Smooth muscle cell (in vitro differentiated cells): ENCODE measurements at regions not wholly inside any gene's neighbourhood (a gene's known extent, or its start where the extent isn't known, plus 50 kb on each side); places are given as distances from the start of the nearest gene placed in this dataset.

Source experiments
- DNase-seq: peaks from one replicate; lab custom pipeline; 2025; ENCODE audit not compliant: unreplicated experiment; lab: John Stamatoyannopoulos, UW
- H2AFZ ChIP-seq: fragments of 200-600 bp; sonication (generic); 2 replicates; pipeline ENCODE4 v1.6.0; 2016; ENCODE audit warnings: antibody characterized with exemption, low read depth, mild to moderate bottlenecking
- H3F3A ChIP-seq: fragments of 200-600 bp; sonication (generic); 2 replicates; pipeline ENCODE4 v1.6.0; 2017; ENCODE audit warnings: antibody characterized with exemption, low read depth
- H3K27ac ChIP-seq: fragments of 200-600 bp; sonication (generic); 2 replicates; pipeline ENCODE4 v1.5.1; 2016; ENCODE audit warnings: low read depth, mild to moderate bottlenecking
- H3K27me3 ChIP-seq: fragments of 200-600 bp; sonication (generic); 2 replicates; pipeline ENCODE4 v1.6.1; 2016; ENCODE audit warnings: low read depth, mild to moderate bottlenecking
- H3K36me3 ChIP-seq: fragments of 200-600 bp; sonication (generic); 2 replicates; pipeline ENCODE4 v1.5.1; 2016; ENCODE audit warnings: low read depth
- H3K4me1 ChIP-seq: fragments of 200-600 bp; sonication (generic); 2 replicates; pipeline ENCODE4 v1.5.1; 2016; ENCODE audit warnings: low read depth
- H3K4me2 ChIP-seq: fragments of 200-600 bp; sonication (generic); 2 replicates; pipeline ENCODE4 v1.6.0; 2016; ENCODE audit warnings: mild to moderate bottlenecking
- H3K4me3 ChIP-seq: fragments of 200-600 bp; sonication (generic); 2 replicates; pipeline ENCODE4 v1.5.1; 2016; ENCODE audit warnings: mild to moderate bottlenecking
- H3K79me2 ChIP-seq: fragments of 200-600 bp; sonication (generic); 2 replicates; pipeline ENCODE4 v1.6.0; 2016; ENCODE audit warnings: low read depth, mild to moderate bottlenecking
- H3K9ac ChIP-seq: fragments of 200-600 bp; sonication (generic); 2 replicates; pipeline ENCODE4 v1.6.0; 2016; ENCODE audit warnings: low read depth
- H3K9me3 ChIP-seq: fragments of 200-600 bp; sonication (generic); replicated peaks from 2 replicates; pipeline ENCODE4 v1.5.1; 2016; ENCODE audit warnings: low read depth
- H4K20me1 ChIP-seq: fragments of 200-600 bp; sonication (generic); 2 replicates; pipeline ENCODE4 v1.6.0; 2016; ENCODE audit warnings: low read depth
- WGBS: methylation state at CpG from one replicate; pipeline ENCODE4 v1.1.7; 2016; ENCODE audit warnings: low lambda C conversion rate; 5-methylcytosine and 5-hydroxymethylcytosine counted together
- TF ChIP-seq, protein P1 (sequence below): fragments of 200-600 bp; sonication (generic); IDR thresholded peaks from 2 replicates; pipeline ENCODE4 v1.5.1; 2017; ENCODE audit warnings: borderline replicate concordance, mild to moderate bottlenecking, antibody characterized with exemption; ENCODE audit not compliant: insufficient read depth, poor library complexity, severe bottlenecking

DNA sequence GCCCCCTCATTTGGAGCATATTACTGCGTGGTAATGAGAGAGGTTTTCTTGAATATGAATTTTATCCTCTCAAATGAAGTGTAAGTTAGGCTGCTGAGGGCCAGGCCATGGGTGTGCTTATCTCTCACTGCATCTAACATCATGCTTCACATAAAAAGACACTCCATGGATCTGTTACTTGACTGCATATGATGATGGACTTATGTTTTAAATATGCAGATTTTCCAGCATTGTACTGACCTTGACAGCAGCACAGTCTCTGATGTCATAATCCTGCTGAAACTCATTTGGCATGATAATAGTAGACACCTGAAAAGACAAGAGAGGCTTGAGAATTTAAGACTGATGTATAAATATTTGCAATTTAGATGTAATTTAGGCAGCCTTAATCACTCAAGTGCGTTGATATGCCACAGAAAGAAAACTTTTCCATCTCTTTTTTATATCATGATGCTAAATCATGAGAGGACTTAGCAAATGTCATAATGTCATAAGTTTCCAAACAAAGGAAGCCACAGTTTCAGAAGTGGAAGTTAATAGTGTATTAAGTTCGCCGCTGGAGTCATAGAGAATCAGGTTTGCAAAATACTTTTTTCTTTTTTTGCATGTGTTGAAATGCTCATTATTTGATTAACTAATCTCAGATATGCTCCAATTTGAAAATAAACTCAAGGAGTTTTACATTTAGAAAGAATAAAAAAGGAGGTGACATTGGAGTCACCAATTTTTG lies 62.7 kb upstream of the CD302 start:
- Histone ChIP-seq H4K20me1 (no peaks in the 10 kb centered on the region), H3K9ac (no peak overlapping the region), H3K9me3 (no peaks in the 10 kb centered on the region), H3K36me3 (no peaks in the 10 kb centered on the region), H3K27ac (no peak overlapping the region), H3K79me2 (no peaks in the 10 kb centered on the region), H3K4me3 (no peak overlapping the region), H3K4me1 (peaks cover 9% of the 10 kb centered on the region), H3K27me3 (peaks cover 19% of the 10 kb centered on the region), H3K4me2 (no peak overlapping the region), H3F3A (no peaks in the 10 kb centered on the region), H2AFZ (no peak overlapping the region)
- WGBS, result 89% methylated on average over 4 of the region's 4 CpGs
- TF ChIP-seq, protein P1, sequence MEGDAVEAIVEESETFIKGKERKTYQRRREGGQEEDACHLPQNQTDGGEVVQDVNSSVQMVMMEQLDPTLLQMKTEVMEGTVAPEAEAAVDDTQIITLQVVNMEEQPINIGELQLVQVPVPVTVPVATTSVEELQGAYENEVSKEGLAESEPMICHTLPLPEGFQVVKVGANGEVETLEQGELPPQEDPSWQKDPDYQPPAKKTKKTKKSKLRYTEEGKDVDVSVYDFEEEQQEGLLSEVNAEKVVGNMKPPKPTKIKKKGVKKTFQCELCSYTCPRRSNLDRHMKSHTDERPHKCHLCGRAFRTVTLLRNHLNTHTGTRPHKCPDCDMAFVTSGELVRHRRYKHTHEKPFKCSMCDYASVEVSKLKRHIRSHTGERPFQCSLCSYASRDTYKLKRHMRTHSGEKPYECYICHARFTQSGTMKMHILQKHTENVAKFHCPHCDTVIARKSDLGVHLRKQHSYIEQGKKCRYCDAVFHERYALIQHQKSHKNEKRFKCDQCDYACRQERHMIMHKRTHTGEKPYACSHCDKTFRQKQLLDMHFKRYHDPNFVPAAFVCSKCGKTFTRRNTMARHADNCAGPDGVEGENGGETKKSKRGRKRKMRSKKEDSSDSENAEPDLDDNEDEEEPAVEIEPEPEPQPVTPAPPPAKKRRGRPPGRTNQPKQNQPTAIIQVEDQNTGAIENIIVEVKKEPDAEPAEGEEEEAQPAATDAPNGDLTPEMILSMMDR, result no peak
- no peak for DNase-seq

DNA sequence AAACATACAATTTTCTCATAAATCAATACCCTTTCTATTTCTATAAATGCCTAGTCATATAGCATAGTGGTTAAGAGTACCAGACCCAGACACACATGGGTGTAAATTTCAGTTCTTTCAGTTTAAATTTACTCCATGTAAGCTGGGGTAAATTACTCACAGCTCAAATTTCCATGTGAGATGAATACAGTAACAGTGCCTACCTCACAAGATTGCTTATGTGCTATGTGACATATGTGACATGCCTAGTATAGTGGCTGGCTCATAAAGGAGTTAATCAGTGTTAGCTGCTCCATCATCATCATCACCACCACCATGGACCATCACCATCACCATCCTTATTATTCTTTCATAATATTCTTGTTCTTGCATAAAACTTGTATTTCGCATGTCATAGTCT lies 61.6 kb upstream of the CD302 start:
- Histone ChIP-seq H3K9ac (no peak overlapping the region), H3F3A (no peaks in the 10 kb centered on the region), H2AFZ (no peak overlapping the region), H3K27me3 (peaks cover 19% of the 10 kb centered on the region), H3K9me3 (no peaks in the 10 kb centered on the region), H3K79me2 (no peaks in the 10 kb centered on the region), H3K4me1 (peaks cover 9% of the 10 kb centered on the region), H3K27ac (no peak overlapping the region), H3K4me2 (no peak overlapping the region), H3K4me3 (no peak overlapping the region), H4K20me1 (no peaks in the 10 kb centered on the region), H3K36me3 (no peaks in the 10 kb centered on the region)
- no peak for DNase-seq
- 96% methylated on average over 1 of the region's 1 CpG for WGBS
- TF ChIP-seq, protein P1, result no peak

DNA sequence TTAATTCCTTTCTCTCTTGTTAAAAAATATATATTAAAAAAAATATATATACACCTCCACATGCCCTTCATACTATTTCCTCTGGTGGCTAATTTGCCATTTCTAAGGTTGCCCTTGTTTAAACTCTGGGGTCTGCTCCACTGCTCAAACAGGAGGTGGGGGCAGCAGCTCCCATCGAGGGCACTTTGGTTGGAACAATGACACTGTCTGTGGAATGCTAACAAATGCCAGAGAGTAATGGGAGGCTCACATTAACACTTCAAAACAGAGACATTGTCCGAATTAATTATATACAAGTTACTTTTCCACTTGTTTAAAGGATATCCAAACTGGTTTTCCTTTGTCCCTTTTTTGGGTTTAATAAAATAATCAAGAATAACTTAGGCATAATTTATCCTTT lies 58.8 kb upstream of the CD302 start:
- Histone ChIP-seq H3K9ac (no peak overlapping the region), H3K79me2 (no peaks in the 10 kb centered on the region), H3K27ac (no peak overlapping the region), H3K4me2 (no peak overlapping the region), H3K4me1 (peaks cover 9% of the 10 kb centered on the region), H3K36me3 (no peaks in the 10 kb centered on the region), H3K9me3 (no peaks in the 10 kb centered on the region), H4K20me1 (no peaks in the 10 kb centered on the region), H3F3A (no peaks in the 10 kb centered on the region), H3K4me3 (no peak overlapping the region), H2AFZ (no peak overlapping the region), H3K27me3 (peaks cover 22% of the 10 kb centered on the region)
- no peak for DNase-seq
- TF ChIP-seq, protein P1, result no peak
- 29% methylated on average over 2 of the region's 2 CpGs for WGBS

DNA sequence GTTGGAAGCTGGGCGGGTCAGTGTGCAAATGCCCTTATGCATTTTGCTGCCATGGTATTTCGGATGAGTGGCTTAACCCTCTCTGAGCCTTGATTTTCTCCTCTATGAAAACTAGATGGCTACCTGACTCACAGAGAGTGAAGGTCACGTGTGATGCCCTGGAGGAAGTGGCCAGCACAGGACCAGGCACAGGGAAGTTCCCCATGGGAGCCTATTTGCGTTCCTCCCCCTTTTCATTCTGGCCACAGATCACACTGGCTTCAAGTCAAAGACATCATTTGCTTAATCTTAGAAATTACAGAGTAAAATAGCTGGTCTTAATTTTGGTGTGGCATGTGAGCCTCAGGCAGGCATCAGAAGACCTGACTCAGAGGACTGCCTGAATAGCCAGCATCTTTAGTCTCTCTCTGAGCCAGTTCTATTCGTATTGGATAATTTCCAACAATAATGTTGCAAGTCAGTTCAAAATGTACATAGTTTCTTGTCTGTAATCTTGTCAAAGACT lies 57.6 kb upstream of the CD302 start:
- no peaks in the 10 kb centered on the region for H3K9me3 ChIP-seq
- no peak overlapping the region for H3K27ac ChIP-seq
- no peak overlapping the region for H3K4me2 ChIP-seq
- no peak for DNase-seq
- no peaks in the 10 kb centered on the region for H3F3A ChIP-seq
- peaks cover 32% of the 10 kb centered on the region for H3K27me3 ChIP-seq
- peaks cover 9% of the 10 kb centered on the region for H3K4me1 ChIP-seq
- no peak overlapping the region for H2AFZ ChIP-seq
- TF ChIP-seq, protein P1, result no peak
- H3K4me3 ChIP-seq, result no peak overlapping the region
- WGBS, result 87% methylated on average over 5 of the region's 5 CpGs
- no peaks in the 10 kb centered on the region for H3K36me3 ChIP-seq
- H3K9ac ChIP-seq, result no peak overlapping the region
- no peaks in the 10 kb centered on the region for H3K79me2 ChIP-seq
- no peaks in the 10 kb centered on the region for H4K20me1 ChIP-seq
